Activated naive CD8-positive, alpha-beta T cell treated with anti-CD3 and anti-CD28 coated beads, Interleukin-2, amount 50 U/mL, for 16 hours (primary cell): ENCODE measurements at regions not wholly inside any gene's neighbourhood (a gene's known extent, or its start where the extent isn't known, plus 50 kb on each side); places are given as distances from the start of the nearest gene placed in this dataset.

Source experiments
- DNase-seq: peaks from one replicate; pipeline ENCODE4 v3.0.0-alpha.2; 2020; ENCODE audit warnings: low read depth, low spot score

- DNase-seq, result no peak
Observed at GRCh38 chr4:23539969-23540569, 349.8 kb downstream of the PPARGC1A start.

DNA sequence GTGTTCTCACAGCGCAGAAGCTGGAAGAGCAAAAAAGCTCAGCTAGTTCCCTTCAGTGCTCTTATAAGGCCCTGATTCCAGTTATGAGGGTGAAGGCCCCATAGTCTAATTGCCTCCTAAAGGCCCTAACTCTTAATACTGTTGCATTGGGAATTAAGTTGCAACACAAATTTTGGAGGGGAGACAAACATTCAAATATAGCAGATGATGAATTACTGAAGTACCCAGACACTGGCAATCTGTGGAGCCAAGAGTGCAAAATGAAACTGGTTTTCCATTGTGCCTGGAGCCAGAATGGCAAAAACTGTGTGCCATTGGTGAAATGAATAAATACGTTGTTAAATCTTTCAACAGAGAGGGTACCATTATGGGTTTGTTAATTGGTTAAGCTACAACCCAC lies 356.0 kb downstream of the PPARGC1A start:
- no peak for DNase-seq

- DNase-seq, result no peak
Observed at GRCh38 chr4:23516716-23517115, 373.1 kb downstream of the PPARGC1A start.

GRCh38 chr4:23504083-23504482 lies 385.8 kb downstream of the PPARGC1A start:
- no peak for DNase-seq

GRCh38 chr4:23500894-23501449 lies 388.9 kb downstream of the PPARGC1A start:
- no peak for DNase-seq

GRCh38 chr4:23485801-23486200 lies 404.0 kb downstream of the PPARGC1A start:
- DNase-seq, result no peak

DNA sequence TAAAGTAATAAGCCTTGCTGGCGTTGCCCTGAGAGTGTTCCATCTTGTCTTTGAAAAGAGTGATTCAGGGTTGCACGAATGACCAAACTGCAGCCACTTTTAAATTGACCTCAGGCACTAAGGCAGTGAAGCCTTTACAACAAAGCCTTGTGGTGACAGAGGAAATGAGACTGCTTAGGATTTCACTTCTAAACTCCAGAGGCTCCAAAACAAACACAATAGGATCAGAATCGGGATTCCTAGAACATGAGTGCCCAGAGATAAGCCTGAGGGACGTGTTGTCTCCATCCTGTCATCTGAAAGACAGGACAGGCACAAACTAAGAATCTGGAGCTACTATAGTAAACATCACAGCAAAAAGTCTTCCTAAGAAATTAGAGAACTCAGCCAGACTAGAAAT lies 405.2 kb downstream of the PPARGC1A start:
- DNase-seq, result no peak

GRCh38 chr4:23483320-23483960 lies 406.4 kb downstream of the PPARGC1A start:
- DNase-seq, result no peak

- no peak for DNase-seq
Observed at GRCh38 chr4:23481566-23481965, 408.3 kb downstream of the PPARGC1A start.

DNA sequence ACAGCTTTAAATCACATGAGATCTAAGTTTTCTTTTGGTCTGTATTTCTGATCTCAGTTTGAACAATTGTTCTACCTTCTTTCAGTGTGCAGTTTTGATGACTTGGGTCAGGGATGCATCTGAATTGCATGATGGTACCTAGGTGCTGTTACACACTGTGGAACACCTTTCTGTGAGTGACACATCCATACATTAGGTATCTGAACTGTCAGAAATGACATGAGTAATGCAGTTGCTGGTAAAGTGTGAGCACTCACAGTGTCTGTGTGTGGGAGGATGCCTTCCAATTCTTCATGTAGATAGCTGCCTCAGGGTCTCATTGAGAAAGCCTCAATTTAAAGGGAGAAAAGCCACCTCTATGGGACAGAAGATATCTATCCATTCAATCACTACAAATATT lies 411.9 kb downstream of the PPARGC1A start:
- DNase-seq, result no peak

DNA sequence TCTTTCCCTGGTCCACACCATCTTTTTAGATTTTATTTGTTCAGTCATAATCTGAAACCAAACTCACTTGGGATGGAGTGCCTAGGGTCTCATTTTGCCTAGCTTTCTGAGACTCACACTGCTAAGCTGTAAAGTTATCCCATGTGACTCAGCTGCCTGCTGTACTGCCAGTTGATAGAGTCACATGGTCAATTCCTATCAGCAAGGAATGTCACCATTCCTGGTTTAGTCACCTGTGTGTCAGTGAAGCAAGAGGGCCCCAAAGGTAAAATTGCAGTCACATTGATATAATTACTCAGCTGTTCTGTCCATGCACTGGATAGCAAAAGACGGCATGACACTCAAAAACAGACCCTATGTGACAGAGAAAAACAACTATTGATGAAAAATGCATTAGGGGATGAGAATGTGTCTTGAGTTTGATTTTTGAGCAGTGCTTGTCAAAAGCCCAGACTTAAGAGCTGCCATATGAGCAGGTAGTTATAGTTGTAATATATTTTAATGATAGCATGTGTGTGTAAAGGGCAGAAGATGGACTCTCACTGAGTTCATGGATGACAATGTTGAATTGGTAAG lies 413.2 kb downstream of the PPARGC1A start:
- DNase-seq, result no peak

- DNase-seq, result no peak
Observed at GRCh38 chr4:23463071-23463470, 426.8 kb downstream of the PPARGC1A start.

DNA sequence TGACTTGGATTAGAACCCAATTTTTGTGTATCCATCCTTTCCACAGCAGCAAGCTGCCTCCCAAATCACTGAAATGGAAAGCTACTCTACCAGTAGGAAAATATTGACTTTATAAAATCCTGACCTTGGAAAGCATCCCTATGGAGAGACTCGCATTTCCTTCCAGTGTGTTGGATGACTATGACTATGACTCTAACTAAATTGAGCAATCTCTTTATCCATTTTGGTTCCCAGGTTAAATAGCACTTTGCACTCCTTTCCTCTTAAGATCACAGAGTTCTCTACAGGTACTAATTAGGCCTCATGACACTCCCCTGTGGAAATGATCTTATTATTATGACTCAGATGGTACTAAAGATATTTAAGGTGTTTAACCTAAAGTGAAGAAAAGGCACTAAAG lies 431.8 kb downstream of the PPARGC1A start:
- no peak for DNase-seq

GRCh38 chr4:23456864-23457263 lies 433.0 kb downstream of the PPARGC1A start:
- DNase-seq, result no peak

- no peak for DNase-seq
Observed at GRCh38 chr4:23455456-23456158, 434.2 kb downstream of the PPARGC1A start.

GRCh38 chr4:23441530-23442069 lies 448.2 kb downstream of the PPARGC1A start:
- no peak for DNase-seq

DNA sequence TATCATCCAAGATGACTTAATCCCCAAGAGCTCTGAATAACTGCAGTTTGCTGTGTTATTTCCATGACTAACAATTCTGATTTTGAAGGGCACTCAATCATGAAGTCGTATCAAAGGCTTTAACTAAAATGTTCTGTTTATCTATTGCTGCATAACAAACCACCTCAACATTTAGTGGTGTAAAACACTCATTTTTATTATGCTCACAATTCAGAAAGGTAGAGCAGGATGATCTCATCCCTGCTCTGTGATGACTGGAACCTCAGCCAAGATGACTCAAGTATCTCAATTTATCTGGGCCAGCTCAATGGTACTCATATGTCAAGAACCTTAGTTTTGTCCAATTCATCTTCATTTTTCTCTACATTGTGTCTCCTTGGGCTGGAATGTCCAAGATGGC lies 451.1 kb downstream of the PPARGC1A start:
- DNase-seq, result no peak

GRCh38 chr4:23429497-23429896 lies 460.4 kb downstream of the PPARGC1A start:
- DNase-seq, result no peak

DNA sequence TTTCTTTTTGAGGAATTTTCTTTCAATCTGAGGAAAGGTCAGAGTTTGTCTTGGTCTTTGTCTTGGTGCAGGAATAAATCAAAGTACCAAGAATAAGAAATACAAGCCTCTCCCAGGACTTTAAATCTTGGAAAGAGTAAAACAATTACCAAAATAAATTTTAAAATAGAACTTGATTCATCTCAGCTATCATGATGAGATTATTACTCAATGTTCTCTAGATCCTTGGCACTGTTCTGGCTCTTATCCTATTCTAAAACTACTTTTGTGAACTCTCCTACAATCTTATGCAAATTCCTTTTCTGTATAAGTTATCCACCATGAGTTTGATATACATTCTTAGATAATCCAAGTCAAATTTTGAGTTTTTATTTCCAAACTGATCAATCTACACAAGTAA lies 464.3 kb downstream of the PPARGC1A start:
- DNase-seq, result no peak

DNA sequence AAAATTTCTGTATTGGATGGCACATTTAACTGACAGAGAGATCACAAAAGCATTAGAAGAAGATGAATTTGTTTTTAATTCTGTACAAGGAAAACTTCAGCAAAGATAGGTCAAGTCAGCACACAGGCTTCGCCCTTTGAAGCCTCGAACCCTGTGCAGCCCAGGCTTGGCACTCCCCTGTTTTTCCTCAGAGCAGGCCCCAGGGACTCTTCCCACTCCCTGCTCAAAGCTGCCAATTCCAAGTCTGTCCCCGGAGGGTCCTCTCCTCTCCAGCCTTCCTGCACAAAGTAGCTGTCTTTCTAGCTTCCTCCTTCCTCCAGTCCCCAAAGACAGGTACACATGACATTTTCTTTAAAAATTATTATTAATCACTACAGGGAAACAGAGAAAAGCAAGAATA lies 466.3 kb downstream of the PPARGC1A start:
- no peak for DNase-seq

DNA sequence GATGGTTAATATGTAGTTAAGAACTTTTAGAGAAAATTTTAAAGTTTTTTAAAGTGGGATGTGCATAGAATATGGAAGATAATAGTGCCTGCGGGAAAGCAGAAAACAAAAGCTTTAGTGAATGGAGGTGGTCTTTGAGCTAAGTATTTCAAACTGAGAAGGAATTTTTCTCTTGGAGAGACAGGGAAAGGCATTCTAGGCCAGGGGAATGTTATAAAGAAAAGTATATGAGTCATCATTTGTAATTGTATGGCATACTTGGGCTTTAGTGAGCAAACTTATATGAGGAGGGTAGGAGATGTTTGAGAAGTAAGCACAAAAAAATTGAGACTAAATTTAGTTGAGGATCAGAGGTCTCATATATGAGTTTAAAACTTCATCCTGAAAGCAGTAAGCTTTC lies 467.0 kb downstream of the PPARGC1A start:
- DNase-seq, result no peak

DNA sequence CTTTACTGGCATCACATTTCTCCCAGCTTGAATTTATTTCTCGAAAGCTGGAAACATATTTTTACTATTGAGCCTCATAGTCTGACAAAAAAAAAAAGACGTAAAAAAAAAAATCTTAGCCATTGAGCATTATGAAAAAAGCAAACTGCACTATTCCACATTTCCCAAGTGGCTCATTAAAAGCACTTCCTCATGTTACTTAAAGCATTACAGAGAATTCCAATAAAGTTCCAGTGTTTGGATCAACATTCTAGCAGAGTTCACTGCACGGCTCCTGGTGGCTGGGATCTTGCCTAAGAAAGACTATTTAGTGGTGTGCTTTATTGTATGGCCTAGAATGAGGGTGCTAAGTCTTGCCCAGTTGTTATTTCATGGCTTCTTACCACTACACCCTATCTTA lies 476.2 kb downstream of the PPARGC1A start:
- no peak for DNase-seq
